Liver (tissue), 3 donors: ENCODE measurements at regions not wholly inside any gene's neighbourhood (a gene's known extent, or its start where the extent isn't known, plus 50 kb on each side); places are given as distances from the start of the nearest gene placed in this dataset.
A peak's percentile ranks its signal among the peaks of the same experiment; 100 is the strongest.

Experiments
- JUND ChIP-seq, 2 donors: IDR thresholded peaks; 2 replicates each; pipeline ENCODE4 v1.6.1; 2016; ENCODE audit warnings: antibody characterized with exemption in 2 of 2
- NR2F2 ChIP-seq: IDR thresholded peaks from 2 replicates; pipeline ENCODE4 v1.6.1; 2016; ENCODE audit warnings: antibody characterized with exemption
- ZBTB33 ChIP-seq: IDR thresholded peaks from 2 replicates; pipeline ENCODE4 v1.6.1; 2016; ENCODE audit warnings: antibody characterized with exemption
- TF ChIP-seq, protein P1 (sequence below): fragments of 150-350 bp; IDR thresholded peaks from 2 replicates; pipeline ENCODE4 v1.5.1; 2017; ENCODE audit warnings: improper control_type of control experiment, low read depth, low read length; ENCODE audit not compliant: missing input control
- donor health status: healthy.
- donor health status: healthy.

DNA sequence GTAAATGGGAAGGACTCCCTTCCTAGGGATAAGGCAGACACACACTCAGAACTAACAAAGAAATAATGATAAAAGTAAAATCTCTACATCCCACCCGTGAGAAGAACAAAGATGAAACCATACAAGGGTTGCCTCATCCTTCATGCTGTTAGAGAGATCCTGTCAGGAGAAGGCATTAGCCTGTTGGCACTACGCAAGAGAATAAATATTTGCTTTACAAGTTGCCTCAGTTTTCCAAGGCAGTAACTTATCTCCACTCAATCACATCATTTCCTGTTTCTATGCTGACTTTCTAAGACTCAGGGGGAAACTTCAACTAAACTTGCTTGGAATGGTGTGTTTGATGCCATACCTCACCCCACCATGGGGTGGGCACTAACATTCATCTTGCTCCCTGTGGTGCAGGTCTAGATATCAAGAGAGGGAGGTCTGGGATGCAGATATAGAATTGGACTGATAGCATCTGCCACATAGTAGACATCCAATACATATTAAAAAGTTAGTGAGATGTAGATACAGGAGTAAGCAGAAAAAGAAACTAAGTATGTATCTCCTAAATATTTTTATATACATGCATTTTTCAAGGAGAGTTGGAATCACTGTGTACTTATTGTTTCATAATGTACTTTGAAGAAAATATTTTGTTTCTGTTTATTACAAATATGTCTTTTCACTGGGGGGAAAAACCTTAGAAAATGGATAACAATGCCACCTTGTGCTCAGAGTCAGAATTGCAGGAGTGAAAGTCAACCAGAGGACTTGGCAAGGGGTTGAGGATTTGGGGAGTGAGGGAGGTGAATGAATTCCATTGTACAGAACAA is 57.2 kb upstream of the BEX4 start:
- TF ChIP-seq NR2F2 (no peak), JUND (IDR thresholded peaks at IDR 0.05) (no peak), ZBTB33 (no peak)
- TF ChIP-seq, protein P1, sequence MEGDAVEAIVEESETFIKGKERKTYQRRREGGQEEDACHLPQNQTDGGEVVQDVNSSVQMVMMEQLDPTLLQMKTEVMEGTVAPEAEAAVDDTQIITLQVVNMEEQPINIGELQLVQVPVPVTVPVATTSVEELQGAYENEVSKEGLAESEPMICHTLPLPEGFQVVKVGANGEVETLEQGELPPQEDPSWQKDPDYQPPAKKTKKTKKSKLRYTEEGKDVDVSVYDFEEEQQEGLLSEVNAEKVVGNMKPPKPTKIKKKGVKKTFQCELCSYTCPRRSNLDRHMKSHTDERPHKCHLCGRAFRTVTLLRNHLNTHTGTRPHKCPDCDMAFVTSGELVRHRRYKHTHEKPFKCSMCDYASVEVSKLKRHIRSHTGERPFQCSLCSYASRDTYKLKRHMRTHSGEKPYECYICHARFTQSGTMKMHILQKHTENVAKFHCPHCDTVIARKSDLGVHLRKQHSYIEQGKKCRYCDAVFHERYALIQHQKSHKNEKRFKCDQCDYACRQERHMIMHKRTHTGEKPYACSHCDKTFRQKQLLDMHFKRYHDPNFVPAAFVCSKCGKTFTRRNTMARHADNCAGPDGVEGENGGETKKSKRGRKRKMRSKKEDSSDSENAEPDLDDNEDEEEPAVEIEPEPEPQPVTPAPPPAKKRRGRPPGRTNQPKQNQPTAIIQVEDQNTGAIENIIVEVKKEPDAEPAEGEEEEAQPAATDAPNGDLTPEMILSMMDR, result peak; percentile 74
